H1 (cell line): ENCODE measurements at regions not wholly inside any gene's neighbourhood (a gene's known extent, or its start where the extent isn't known, plus 50 kb on each side); places are given as distances from the start of the nearest gene placed in this dataset.

Experiments used
- CTCF ChIA-PET: fragments of 300-600 bp; sonication (Branson Sonifier 250); formaldehyde crosslinking; loops from one replicate; lab custom pipeline; 2021; ENCODE audit not compliant: partially characterized antibody; lab: Charles Lee
- POLR2A ChIA-PET: fragments of 300-600 bp; sonication (Branson Sonifier 250); formaldehyde crosslinking; loops from one replicate; lab custom pipeline; 2021; ENCODE audit warnings: inconsistent platforms; ENCODE audit not compliant: partially characterized antibody; lab: Charles Lee
- DNase-seq, 2 experiments: peaks; one replicate each; pipeline versions ENCODE4 v3.0.0 to v3.0.0-alpha.2; 2010 to 2022; ENCODE audit warnings: low spot score in 2 of 2, low read depth in 1 of 2, mixed read lengths in 1 of 2
- FAIRE-seq: peaks from 2 replicates; lab custom pipeline; 2011; peaks lifted over from hg19 to GRCh38; lab: Jason Lieb, UNC
- H2AFZ ChIP-seq: 2 replicates; pipeline ENCODE4 v1.8.1; 2012; ENCODE audit warnings: low read length, inconsistent platforms
- H2AK5ac ChIP-seq: 2 replicates; pipeline ENCODE4 v1.6.1; 2013; ENCODE audit warnings: low read depth, low read length
- H2BK120ac ChIP-seq: replicated peaks from 2 replicates; pipeline ENCODE3; 2013; ENCODE audit warnings: low read depth, low read length, inconsistent platforms
- H2BK12ac ChIP-seq: 2 replicates; pipeline ENCODE4 v1.6.1; 2013; ENCODE audit warnings: low read depth, low read length
- H2BK15ac ChIP-seq: 2 replicates; pipeline ENCODE4 v1.6.1; 2013; ENCODE audit warnings: low read length
- H2BK20ac ChIP-seq: 2 replicates; pipeline ENCODE4 v1.6.1; 2013; ENCODE audit warnings: low read length
- H2BK5ac ChIP-seq: 2 replicates; pipeline ENCODE4 v1.6.1; 2013; ENCODE audit warnings: low read depth, low read length
- H3K14ac ChIP-seq: 2 replicates; pipeline ENCODE4 v1.6.1; 2013; ENCODE audit warnings: inconsistent platforms; ENCODE audit not compliant: insufficient read length
- H3K18ac ChIP-seq: 2 replicates; pipeline ENCODE4 v1.6.1; 2013; ENCODE audit warnings: low read length; ENCODE audit errors: extremely low read depth
- H3K23ac ChIP-seq: 2 replicates; pipeline ENCODE4 v1.6.1; 2013; ENCODE audit warnings: inconsistent platforms; ENCODE audit not compliant: insufficient read length
- H3K23me2 ChIP-seq: 2 replicates; pipeline ENCODE4 v1.6.1; 2013; ENCODE audit warnings: low read depth, low read length
- H3K27ac ChIP-seq: 2 replicates; pipeline ENCODE4 v1.6.1; 2011; ENCODE audit warnings: low read depth, low read length, inconsistent platforms
- H3K27me3 ChIP-seq, 4 experiments: replicated peaks in 1 of 4; 1 replicate in 1 of 4; 2 replicates in 3 of 4; pipeline versions ENCODE4 v1.6.1 to v1.8.1; 2011 to 2013; ENCODE audit warnings: low read length in 3 of 4, mild to moderate bottlenecking in 3 of 4, inconsistent platforms in 2 of 4, mixed read lengths in 2 of 4, moderate library complexity in 1 of 4; ENCODE audit not compliant: control insufficient read depth in 3 of 4, insufficient read depth in 3 of 4; ENCODE audit errors: extremely low read depth in 1 of 4
- H3K36me3 ChIP-seq, 4 experiments: 2 replicates each; pipeline versions ENCODE4 v1.6.1 to v1.8.1; 2011 to 2013; ENCODE audit warnings: mild to moderate bottlenecking in 4 of 4, low read length in 3 of 4, moderate library complexity in 2 of 4, control low read depth in 1 of 4, inconsistent platforms in 1 of 4; ENCODE audit not compliant: insufficient read depth in 4 of 4, control insufficient read depth in 2 of 4
- H3K4ac ChIP-seq: replicated peaks from 2 replicates; pipeline ENCODE3; 2013; ENCODE audit warnings: low read length, low read depth, mixed read lengths, inconsistent platforms; ENCODE audit not compliant: insufficient read length
- H3K4me1 ChIP-seq, 4 experiments: replicated peaks in 1 of 4; 1 replicate in 1 of 4; 2 replicates in 3 of 4; pipeline versions ENCODE4 v1.6.1 to v1.8.1; 2011 to 2013; ENCODE audit warnings: low read length in 3 of 4, inconsistent platforms in 2 of 4, mixed read lengths in 1 of 4; ENCODE audit not compliant: insufficient read depth in 4 of 4, control insufficient read depth in 3 of 4
- H3K4me2 ChIP-seq, 2 experiments: 2 replicates each; pipeline versions ENCODE4 v1.6.1 to v1.8.1; 2011 to 2013; ENCODE audit warnings: low read depth in 2 of 2, low read length in 2 of 2, control low read depth in 1 of 2, inconsistent platforms in 1 of 2, mild to moderate bottlenecking in 1 of 2; ENCODE audit not compliant: insufficient read depth in 1 of 2
- H3K4me3 ChIP-seq, 4 experiments: fragments of 200-600, 300-600 bp in 1 of 4; sonication (generic), shearing (Covaris generic), sonication (Bioruptor Twin) in 1 of 4; 2 replicates each; pipeline versions ENCODE4 v1.5.1 to v1.8.1; 2011 to 2016; ENCODE audit warnings: low read length in 4 of 4, low read depth in 3 of 4, control low read depth in 2 of 4, inconsistent platforms in 2 of 4, mild to moderate bottlenecking in 2 of 4, mixed read lengths in 1 of 4, moderate library complexity in 1 of 4; ENCODE audit not compliant: insufficient read depth in 2 of 4; ENCODE audit errors: extremely low read depth in 1 of 4
- H3K56ac ChIP-seq: replicated peaks from 2 replicates; pipeline ENCODE3; 2013; ENCODE audit warnings: low read depth, mild to moderate bottlenecking, mixed read lengths, low read length, inconsistent platforms; ENCODE audit not compliant: insufficient read length
- H3K79me1 ChIP-seq: 2 replicates; pipeline ENCODE4 v1.6.1; 2013; ENCODE audit warnings: low read depth, low read length, control low read depth
- H3K79me2 ChIP-seq, 2 experiments: 2 replicates each; pipeline versions ENCODE4 v1.6.1 to v1.8.1; 2012 to 2013; ENCODE audit warnings: low read length in 2 of 2, mild to moderate bottlenecking in 2 of 2, inconsistent platforms in 1 of 2; ENCODE audit not compliant: insufficient read depth in 2 of 2, control insufficient read depth in 1 of 2
- H3K9ac ChIP-seq, 4 experiments: replicated peaks in 1 of 4; 1 replicate in 1 of 4; 2 replicates in 3 of 4; pipeline versions ENCODE4 v1.6.1 to v1.8.1; 2011 to 2013; ENCODE audit warnings: low read depth in 3 of 4, low read length in 3 of 4, control low read depth in 2 of 4, mild to moderate bottlenecking in 2 of 4, moderate library complexity in 2 of 4, inconsistent platforms in 1 of 4; ENCODE audit errors: extremely low read depth in 1 of 4
- H3K9me3 ChIP-seq, 2 experiments: 2 replicates each; pipeline versions ENCODE4 v1.6.1 to v1.8.1; 2012 to 2013; ENCODE audit warnings: mild to moderate bottlenecking in 2 of 2, moderate library complexity in 2 of 2, control low read depth in 1 of 2, inconsistent platforms in 1 of 2, low read depth in 1 of 2, low read length in 1 of 2, mixed read lengths in 1 of 2; ENCODE audit not compliant: insufficient read depth in 2 of 2
- H4K20me1 ChIP-seq, 2 experiments: replicated peaks in 1 of 2; 2 replicates each; pipeline versions ENCODE3 to v1.8.1; 2011 to 2013; ENCODE audit warnings: inconsistent platforms in 2 of 2, low read length in 2 of 2, mild to moderate bottlenecking in 1 of 2; ENCODE audit not compliant: insufficient read depth in 2 of 2, control insufficient read depth in 1 of 2
- H4K5ac ChIP-seq: 2 replicates; pipeline ENCODE4 v1.6.1; 2013; ENCODE audit warnings: low read length, low read depth, mixed read lengths, inconsistent platforms; ENCODE audit not compliant: insufficient read length
- H4K8ac ChIP-seq: 2 replicates; pipeline ENCODE4 v1.8.0; 2013; ENCODE audit warnings: mild to moderate bottlenecking, moderate library complexity, low read length, inconsistent platforms; ENCODE audit not compliant: insufficient read depth; ENCODE audit errors: extremely low read depth
- H4K91ac ChIP-seq: replicated peaks from 2 replicates; pipeline ENCODE3; 2013; ENCODE audit warnings: low read length, mixed read lengths, inconsistent platforms; ENCODE audit not compliant: insufficient read length
- CTBP2 ChIP-seq: IDR thresholded peaks from 2 replicates; pipeline ENCODE4 v1.7.0; 2011; ENCODE audit warnings: borderline replicate concordance, mild to moderate bottlenecking, moderate library complexity, mixed read lengths, low read length; ENCODE audit not compliant: insufficient read depth, insufficient read length
- KDM5A ChIP-seq: fragments of 200-600 bp; IDR thresholded peaks from 2 replicates; pipeline ENCODE4 v1.7.1; 2012; ENCODE audit warnings: mild to moderate bottlenecking, low read length, inconsistent platforms, mixed read lengths
- SP4 ChIP-seq: IDR thresholded peaks from 2 replicates; pipeline ENCODE4 v1.6.1; 2012; ENCODE audit warnings: low read length, inconsistent platforms
- SUZ12 ChIP-seq: fragments of 200-600 bp; sonication (generic); IDR thresholded peaks from 2 replicates; pipeline ENCODE4 v1.6.1; 2012; ENCODE audit warnings: mild to moderate bottlenecking, inconsistent platforms, low read length, moderate library complexity, mixed read lengths
- WGBS, 2 experiments: shearing (Covaris generic) in 1 of 2; methylation state at CpG; one replicate each; pipeline versions ENCODE4 v1.1.6 to v1.1.7; 2013 to 2015; ENCODE audit warnings: low lambda C conversion rate in 2 of 2, mixed read lengths in 2 of 2, inconsistent platforms in 1 of 2, low coverage in 1 of 2, missing lambda C conversion rate in 1 of 2; ENCODE audit not compliant: insufficient replicate concordance in 2 of 2, insufficient coverage in 1 of 2, insufficient read length in 1 of 2; ENCODE audit errors: extremely low coverage in 1 of 2, missing lambda C conversion rate in 1 of 2; 5-methylcytosine and 5-hydroxymethylcytosine counted together

- TF ChIP-seq CTBP2 (no peak), SUZ12 (no peak), SP4 (no peak), KDM5A (no peak)
- Histone ChIP-seq H4K91ac (no peak overlapping the region), H3K9ac (no peak overlapping the region), H3K9me3 (no peaks in the 10 kb centered on the region), H2BK15ac (no peak overlapping the region), H3K4ac (no peak overlapping the region), H3K27me3 (no peaks in the 10 kb centered on the region), H2AFZ (no peak overlapping the region), H3K56ac (no peak overlapping the region), H3K23ac (no peak overlapping the region), H2BK120ac (no peak overlapping the region), H3K27ac (no peak overlapping the region), H4K20me1 (no peaks in the 10 kb centered on the region), H3K4me3 (no peak overlapping the region), H4K5ac (no peak overlapping the region), H4K8ac (no peak overlapping the region), H3K36me3 (no peaks in the 10 kb centered on the region), H3K4me1 (peaks cover 0 to 1% (median 0%) of the 10 kb centered on the region in 4 experiments; a peak in 1 of 7 replicates), H2AK5ac (no peak overlapping the region), H3K14ac (no peak overlapping the region), H3K18ac (no peak overlapping the region), H3K23me2 (no peaks in the 10 kb centered on the region), H2BK5ac (no peak overlapping the region), H2BK20ac (no peak overlapping the region), H2BK12ac (no peak overlapping the region), H3K79me2 (no peaks in the 10 kb centered on the region), H3K4me2 (no peak overlapping the region), H3K79me1 (no peaks in the 10 kb centered on the region)
- ChIA-PET POLR2A (no interaction called here), CTCF (interaction anchor here (1.3 to 1.5 kb wide), 2 partner anchors 17 to 24 kb away, joined by 3 to 5 read pairs; no protein-coding TSS in a partner anchor)
- DNase-seq (no peak), FAIRE-seq (no peak)
- WGBS, 2 experiments, result 96% methylated on average over 1 of the region's 1 CpG; no CpG with 5 or more reads in 1 of the 2 experiments
Measured at GRCh38 chr14:66046591-66046990, 439.6 kb upstream of the CCDC196 start.
